Left lung (tissue), 4 donors: ENCODE measurements at regions not wholly inside any gene's neighbourhood (a gene's known extent, or its start where the extent isn't known, plus 50 kb on each side); places are given as distances from the start of the nearest gene placed in this dataset.

ENCODE experiments used
- ATAC-seq: fragments of 200-7000 bp; cut with Tn5 transposase; one replicate; pipeline ENCODE4 v1.9.1; 2020; ENCODE audit warnings: moderate library complexity
- DNase-seq, 4 donors: peaks; one replicate each; pipeline ENCODE4 v3.0.0-alpha.2; 2013 to 2020
- H3K27ac ChIP-seq, 2 donors: fragments of 200-600 bp; sonication (generic) in 1 of 2; one replicate each; pipeline versions ENCODE4 v1.5.0 to v1.8.0; 2020 to 2021
- H3K27me3 ChIP-seq, 2 donors: fragments of 200-600 bp; sonication (generic) in 1 of 2; one replicate each; pipeline versions ENCODE4 v1.5.0 to v1.8.0; 2020 to 2021
- H3K36me3 ChIP-seq, 2 donors: fragments of 200-600 bp; sonication (generic) in 1 of 2; one replicate each; pipeline versions ENCODE4 v1.5.0 to v1.8.0; 2020 to 2021
- H3K4me1 ChIP-seq, 2 donors: fragments of 200-600 bp; one replicate each; pipeline ENCODE4 v1.8.0; 2021
- H3K4me3 ChIP-seq, 2 donors: fragments of 200-600 bp; sonication (generic) in 1 of 2; one replicate each; pipeline versions ENCODE4 v1.5.0 to v1.8.0; 2020 to 2021; ENCODE audit warnings: mild to moderate bottlenecking in 1 of 2
- H3K9me3 ChIP-seq, 2 donors: fragments of 200-600 bp; sonication (generic) in 1 of 2; one replicate each; pipeline versions ENCODE4 v1.5.0 to v1.8.0; 2020 to 2021
- CTCF ChIP-seq, 2 donors: fragments of 200-600 bp; sonication (generic) in 1 of 2; IDR thresholded peaks; one replicate each; pipeline versions ENCODE4 v1.5.0 to v1.8.0; 2021; ENCODE audit warnings: antibody characterized with exemption in 2 of 2
- intact Hi-C, 2 donors: fragments of 100-400 bp; cut with DNase I; formaldehyde crosslinking; loops; one replicate each; pipeline versions ENCODE4 v1.11.2 to v1.14.2; 2022
- donor health status: DM: no; HTN: yes; CAD: no.
- donor health status: DM: no; HTN: no; CAD: no.

- no peaks in the 10 kb centered on the region for H3K9me3 ChIP-seq
- H3K4me3 ChIP-seq: no peak overlapping the region
- peaks cover 0 to 9% of the 10 kb centered on the region in 2 donors for H3K4me1 ChIP-seq
- ATAC-seq (no peak), DNase-seq (no peak)
- H3K27me3 ChIP-seq: peaks cover 0 to 8% of the 10 kb centered on the region in 2 donors
- no peak for TF ChIP-seq CTCF (IDR thresholded peaks at IDR 0.05)
- H3K27ac ChIP-seq: no peak overlapping the region
- intact Hi-C loops: no loop called here
- H3K36me3 ChIP-seq: no peaks in the 10 kb centered on the region
These were observed 81.3 kb downstream of the PDGFA start for GRCh38 chr7:438361-438760.

GRCh38 chr7:438916-439315 lies 80.7 kb downstream of the PDGFA start:
- no peak overlapping the region for H3K27ac ChIP-seq
- intact Hi-C loops: no loop called here
- no peak for ATAC-seq
- no peak overlapping the region for H3K4me3 ChIP-seq
- no peak for TF ChIP-seq CTCF (IDR thresholded peaks at IDR 0.05)
- peak in 1 of 4 donors; percentile 50 for DNase-seq
- H3K4me1 ChIP-seq: peaks cover 0 to 9% of the 10 kb centered on the region in 2 donors
- H3K27me3 ChIP-seq: peaks cover 0 to 8% of the 10 kb centered on the region in 2 donors
- no peaks in the 10 kb centered on the region for H3K9me3 ChIP-seq
- no peaks in the 10 kb centered on the region for H3K36me3 ChIP-seq

GRCh38 chr7:440059-440749 lies 79.4 kb downstream of the PDGFA start:
- Histone ChIP-seq H3K27me3 (peaks cover 0 to 1% of the 10 kb centered on the region in 2 donors), H3K9me3 (no peaks in the 10 kb centered on the region), H3K27ac (no peak overlapping the region), H3K36me3 (no peaks in the 10 kb centered on the region), H3K4me1 (peaks cover 0 to 9% of the 10 kb centered on the region in 2 donors), H3K4me3 (no peak overlapping the region)
- TF ChIP-seq CTCF (IDR thresholded peaks at IDR 0.05): no peak
- DNase-seq: peak in 1 of 4 donors; percentile 24
- no peak for ATAC-seq
- intact Hi-C loops: no loop called here

- H3K27me3 ChIP-seq: no peaks in the 10 kb centered on the region
- intact Hi-C loops: no loop called here
- no peak for TF ChIP-seq CTCF (IDR thresholded peaks at IDR 0.05)
- no peaks in the 10 kb centered on the region for H3K4me1 ChIP-seq
- H3K36me3 ChIP-seq: no peaks in the 10 kb centered on the region
- H3K27ac ChIP-seq: no peak overlapping the region
- H3K9me3 ChIP-seq: no peaks in the 10 kb centered on the region
- DNase-seq: peak in 1 of 4 donors; percentile 53
- no peak for ATAC-seq
- no peak overlapping the region for H3K4me3 ChIP-seq
These were observed 77.8 kb downstream of the PDGFA start for GRCh38 chr7:441684-442421.

- H3K36me3 ChIP-seq: no peaks in the 10 kb centered on the region
- no peak overlapping the region for H3K27ac ChIP-seq
- DNase-seq: no peak
- no peaks in the 10 kb centered on the region for H3K9me3 ChIP-seq
- intact Hi-C loops: no loop called here
- H3K4me3 ChIP-seq: no peak overlapping the region
- no peak for TF ChIP-seq CTCF (IDR thresholded peaks at IDR 0.05)
- no peak for ATAC-seq
- no peaks in the 10 kb centered on the region for H3K4me1 ChIP-seq
- H3K27me3 ChIP-seq: no peaks in the 10 kb centered on the region
These were observed 77.2 kb downstream of the PDGFA start for GRCh38 chr7:442457-442856.
